GM13977 (cell line): ENCODE measurements at regions not wholly inside any gene's neighbourhood (a gene's known extent, or its start where the extent isn't known, plus 50 kb on each side); places are given as distances from the start of the nearest gene placed in this dataset.

ENCODE experiments used
- DNase-seq: peaks from one replicate; pipeline ENCODE4 v3.0.0; 2012; ENCODE audit warnings: low spot score
- CTCF ChIP-seq: IDR thresholded peaks from 2 replicates; pipeline ENCODE4 v1.5.1; 2012; ENCODE audit warnings: mild to moderate bottlenecking, control low read depth; ENCODE audit not compliant: insufficient read depth; ENCODE audit errors: extremely low read depth, missing control alignments
- in situ Hi-C: fragments of 300-500 bp; cut with MboI; formaldehyde crosslinking; loops from one replicate; pipeline ENCODE4 v1.12.0; 2022; ENCODE audit warnings: low sequenced_read_pairs, low pct_unique_long_range_greater_than_20kb, mixed read lengths, inconsistent platforms; ENCODE audit not compliant: unreplicated experiment

GRCh38 chr2:175855794-175856453 is 146.1 kb downstream of the LNPK start:
- in situ Hi-C loops, result no loop called here
- no peak for DNase-seq
- no peak for TF ChIP-seq CTCF

- no peak for TF ChIP-seq CTCF
- in situ Hi-C loops, result no loop called here
- no peak for DNase-seq
Observed at GRCh38 chr2:175855236-175855635, 146.8 kb downstream of the LNPK start.

- no peak for TF ChIP-seq CTCF
- DNase-seq, result no peak
- in situ Hi-C loops, result no loop called here
Observed at GRCh38 chr2:175854665-175855064, 147.4 kb downstream of the LNPK start.

GRCh38 chr2:175854129-175854528 is 147.9 kb downstream of the LNPK start:
- no peak for TF ChIP-seq CTCF
- in situ Hi-C loops, result no loop called here
- no peak for DNase-seq

GRCh38 chr2:175853616-175853890 is 148.5 kb downstream of the LNPK start:
- in situ Hi-C loops, result no loop called here
- DNase-seq, result no peak
- TF ChIP-seq CTCF, result no peak

GRCh38 chr2:175852879-175853615 is 149.0 kb downstream of the LNPK start:
- DNase-seq, result no peak
- TF ChIP-seq CTCF, result no peak
- in situ Hi-C loops, result no loop called here
